HFF-Myc (cell line): ENCODE measurements at regions not wholly inside any gene's neighbourhood (a gene's known extent, or its start where the extent isn't known, plus 50 kb on each side); places are given as distances from the start of the nearest gene placed in this dataset.
"Not testable (repeated sequence)": the region's sequence is repeated elsewhere in the genome, so short reads cannot be mapped to it uniquely, and the experiment has no call there.

Experiments
- DNase-seq: peaks from one replicate; pipeline ENCODE4 v3.0.0-alpha.2; 2011; ENCODE audit warnings: low read depth; ENCODE audit errors: extremely low read depth
- H3K4me3 ChIP-seq: replicated peaks from 2 replicates; pipeline ENCODE4 v1.5.1; 2011; ENCODE audit warnings: low read depth, mild to moderate bottlenecking, control low read depth, low read length
- CTCF ChIP-seq: IDR thresholded peaks from 2 replicates; pipeline ENCODE4 v1.5.1; 2012; ENCODE audit warnings: mild to moderate bottlenecking, low read depth, low read length, control low read depth; ENCODE audit errors: missing control alignments

GRCh38 chr6:8321671-8322404, 113.5 kb downstream of the SLC35B3 start:
- TF ChIP-seq CTCF: no peak
- no peak for DNase-seq

GRCh38 chr6:8315154-8315553, 120.2 kb downstream of the SLC35B3 start:
- no peak for TF ChIP-seq CTCF
- H3K4me3 ChIP-seq: no peak overlapping the region
- DNase-seq: no peak

More at GRCh38 chr6:8321671-8322404, 113.5 kb downstream of the SLC35B3 start:
- no peak overlapping the region for H3K4me3 ChIP-seq

- TF ChIP-seq CTCF: no peak
- no peak for DNase-seq
- H3K4me3 ChIP-seq: no peak overlapping the region
Observed at GRCh38 chr6:8301502-8301901, 133.8 kb downstream of the SLC35B3 start.

- TF ChIP-seq CTCF: no peak
- H3K4me3 ChIP-seq: no peak overlapping the region
- no peak for DNase-seq
Observed at GRCh38 chr6:8299034-8299433, 136.3 kb downstream of the SLC35B3 start.

- not testable (repeated sequence) for DNase-seq
Observed at GRCh38 chr6:8282946-8283345, 152.4 kb downstream of the SLC35B3 start.

GRCh38 chr6:8282380-8282779, 153.0 kb downstream of the SLC35B3 start:
- no peak overlapping the region for H3K4me3 ChIP-seq
- TF ChIP-seq CTCF: no peak
- no peak for DNase-seq

More at GRCh38 chr6:8282946-8283345, 152.4 kb downstream of the SLC35B3 start:
- not testable (repeated sequence) for H3K4me3 ChIP-seq

- TF ChIP-seq CTCF: no peak
- DNase-seq: no peak
- H3K4me3 ChIP-seq: no peak overlapping the region
Observed at GRCh38 chr6:8279041-8279805, 156.1 kb downstream of the SLC35B3 start.
